ENCODE measurements at regions not wholly inside any gene's neighbourhood (a gene's known extent, or its start where the extent isn't known, plus 50 kb on each side); places are given as distances from the start of the nearest gene placed in this dataset.

DNA sequence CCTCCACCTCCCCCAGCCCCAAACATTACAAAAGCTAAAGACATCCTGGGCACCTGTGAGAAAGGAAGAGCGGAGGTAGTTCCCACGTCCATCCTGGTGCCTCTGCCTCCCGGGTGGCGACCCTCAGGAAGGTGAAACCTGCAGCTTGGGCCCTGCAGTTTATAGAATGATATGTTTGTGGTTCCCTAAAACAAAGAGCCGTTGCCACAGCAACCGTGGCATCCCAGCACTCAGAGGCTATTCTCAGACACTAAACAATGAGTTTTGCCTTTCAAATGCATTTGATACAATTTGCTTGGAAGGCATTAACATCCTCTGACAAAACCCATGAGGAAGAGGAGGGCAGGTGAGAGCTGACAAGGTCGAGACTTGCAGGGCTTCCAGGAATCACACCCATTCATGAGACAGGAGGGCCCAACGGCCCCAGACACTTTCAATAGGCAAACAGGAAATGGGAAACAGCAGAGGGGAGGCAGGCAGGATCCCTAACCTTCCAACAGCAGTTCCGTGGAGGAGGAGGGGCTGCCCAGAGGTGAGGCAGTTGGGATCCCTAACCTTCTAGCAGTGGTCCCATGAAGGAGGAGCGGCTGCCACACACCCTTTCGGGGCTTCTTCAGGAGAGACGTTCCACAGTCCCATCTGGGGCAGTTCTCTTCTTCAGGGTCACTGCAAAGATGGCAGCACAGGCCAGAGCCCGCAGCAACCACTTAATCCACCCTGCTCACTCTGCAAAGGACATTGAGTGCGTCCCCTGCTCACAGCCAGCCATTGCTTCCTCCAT is 379.2 kb downstream of the SHANK2 start:
- Histone ChIP-seq H3K9me2 (no peaks in the 10 kb centered on the region), H3K9me3 (no peaks in the 10 kb centered on the region), H3K79me2 (ENCODE audit: insufficient read depth) (no peaks in the 10 kb centered on the region), H3K4me2 (no peak overlapping the region), H3K27me3 (ENCODE audit: insufficient read depth) (no peaks in the 10 kb centered on the region), H3F3A (replicated peaks; ENCODE audit: insufficient read depth) (no peaks in the 10 kb centered on the region), H4K20me1 (ENCODE audit: insufficient read depth) (no peaks in the 10 kb centered on the region), H3K36me3 (replicated peaks in 1 of 2; ENCODE audit: control insufficient read depth in 1 of 2, insufficient read depth in 2 of 2, low read length in 1 of 2) (no peaks in the 10 kb centered on the region), H3K27ac (ENCODE audit: low read depth in 2 of 2, low read length in 1 of 2) (no peak overlapping the region), H2AFZ (ENCODE audit: low read depth) (no peak overlapping the region), H3K4me1 (ENCODE audit: control insufficient read depth in 1 of 2, insufficient read depth in 2 of 2, low read depth in 1 of 2, low read length in 1 of 2) (no peaks in the 10 kb centered on the region; a peak in 1 of 4 replicates), H3K4me3 (ENCODE audit: low read depth in 2 of 2, low read length in 1 of 2) (no peak overlapping the region), H3K9ac (no peak overlapping the region)
- 28% methylated on average over 14 of the region's 14 CpGs for WGBS (ENCODE audit: low lambda C conversion rate)
- ChIA-PET POLR2A (no interaction called here), CTCF (no interaction called here)
- DNase-seq = no peak
- TF ChIP-seq POLR2AphosphoS5 (IDR thresholded peaks at IDR 0.05; ENCODE audit: low read depth, low read length) (no peak), GATA2 (CRISPR knock-in tag; IDR thresholded peaks at IDR 0.05) (no peak), TEAD4 (IDR thresholded peaks at IDR 0.05; ENCODE audit: borderline replicate concordance, insufficient read depth) (no peak)

DNA sequence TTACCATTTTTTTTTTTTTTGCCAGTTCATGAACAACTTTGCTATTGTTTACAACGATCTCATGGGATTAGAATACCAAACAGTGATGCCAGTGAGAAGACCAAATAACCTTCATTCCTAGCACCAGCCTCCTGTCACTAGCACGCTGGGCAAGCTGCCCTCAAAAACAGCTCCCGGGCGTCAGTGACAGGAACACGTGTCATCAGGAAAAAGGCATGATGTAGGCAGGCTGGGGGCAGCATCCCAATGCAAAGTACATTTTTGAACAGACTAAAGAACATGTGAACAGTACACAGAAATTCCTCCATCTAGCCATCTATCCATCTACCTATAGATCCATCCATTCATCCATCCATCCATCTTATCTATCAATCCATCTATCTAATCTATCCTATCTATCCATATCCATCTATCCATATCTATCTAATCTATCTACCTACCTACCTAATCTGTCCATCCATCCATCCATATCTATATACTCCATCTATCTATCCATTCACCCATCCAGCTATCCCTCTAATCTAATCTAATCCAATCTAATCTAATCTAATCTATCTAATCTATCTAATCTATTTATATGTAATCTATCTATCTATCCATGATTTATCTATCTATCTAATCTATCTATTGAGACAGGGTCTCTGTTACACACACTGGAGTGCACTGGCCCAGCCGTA is 378.5 kb downstream of the SHANK2 start:
- no peak overlapping the region for H2AFZ ChIP-seq (ENCODE audit: low read depth)
- no peak overlapping the region for H3K27ac ChIP-seq (ENCODE audit: low read depth in 2 of 2, low read length in 1 of 2)
- no peaks in the 10 kb centered on the region for H4K20me1 ChIP-seq (ENCODE audit: insufficient read depth)
- ChIA-PET POLR2A (no interaction called here), CTCF (no interaction called here)
- no peaks in the 10 kb centered on the region for H3K27me3 ChIP-seq (ENCODE audit: insufficient read depth)
- H3K79me2 ChIP-seq (ENCODE audit: insufficient read depth) = no peaks in the 10 kb centered on the region
- no peaks in the 10 kb centered on the region for H3K9me2 ChIP-seq
- no peak overlapping the region for H3K4me3 ChIP-seq (ENCODE audit: low read depth in 2 of 2, low read length in 1 of 2)
- no peaks in the 10 kb centered on the region for H3K36me3 ChIP-seq (replicated peaks in 1 of 2; ENCODE audit: control insufficient read depth in 1 of 2, insufficient read depth in 2 of 2, low read length in 1 of 2)
- whole genome bisulfite sequencing (ENCODE audit: low lambda C conversion rate) = 37% methylated on average over 6 of the region's 6 CpGs
- TF ChIP-seq SIN3A (IDR thresholded peaks at IDR 0.05; ENCODE audit: borderline replicate concordance, low read depth, low read length) (no peak), YY1 (IDR thresholded peaks at IDR 0.05; ENCODE audit: low read depth) (no peak)
- H3K4me1 ChIP-seq (ENCODE audit: control insufficient read depth in 1 of 2, insufficient read depth in 2 of 2, low read depth in 1 of 2, low read length in 1 of 2) = no peaks in the 10 kb centered on the region; a peak in 1 of 4 replicates
- no peak overlapping the region for H3K4me2 ChIP-seq
- H3K9me3 ChIP-seq = no peaks in the 10 kb centered on the region
- H3F3A ChIP-seq (replicated peaks; ENCODE audit: insufficient read depth) = no peaks in the 10 kb centered on the region
- DNase-seq = no peak
- no peak overlapping the region for H3K9ac ChIP-seq

DNA sequence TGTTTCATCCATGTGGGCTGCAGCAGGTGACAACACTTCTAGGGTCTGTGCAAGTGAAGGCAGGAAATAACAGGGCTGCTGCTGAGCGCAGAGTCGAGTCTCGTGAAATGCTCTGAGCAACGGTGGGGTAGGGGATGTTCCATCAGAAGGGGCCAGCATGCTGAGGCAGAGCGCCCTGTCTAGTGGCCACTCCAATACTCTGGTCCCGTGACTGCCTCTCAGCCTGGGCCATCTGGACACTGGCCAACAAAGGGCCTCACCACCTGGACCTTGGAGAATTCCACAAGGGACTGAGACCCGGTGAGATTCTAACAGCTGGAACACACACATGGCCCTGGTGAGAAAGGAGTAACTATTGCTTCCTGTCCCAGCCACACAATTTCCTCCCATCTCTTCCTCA is 375.7 kb downstream of the SHANK2 start:
- Histone ChIP-seq H3K36me3 (replicated peaks in 1 of 2; ENCODE audit: control insufficient read depth in 1 of 2, insufficient read depth in 2 of 2, low read length in 1 of 2) (no peaks in the 10 kb centered on the region), H3K4me1 (ENCODE audit: control insufficient read depth in 1 of 2, insufficient read depth in 2 of 2, low read depth in 1 of 2, low read length in 1 of 2) (no peaks in the 10 kb centered on the region; a peak in 1 of 4 replicates), H3K9me2 (no peaks in the 10 kb centered on the region), H3K27me3 (ENCODE audit: insufficient read depth) (no peaks in the 10 kb centered on the region), H2AFZ (ENCODE audit: low read depth) (no peak overlapping the region), H4K20me1 (ENCODE audit: insufficient read depth) (no peaks in the 10 kb centered on the region), H3K79me2 (ENCODE audit: insufficient read depth) (no peaks in the 10 kb centered on the region), H3F3A (replicated peaks; ENCODE audit: insufficient read depth) (no peaks in the 10 kb centered on the region), H3K27ac (ENCODE audit: low read depth in 2 of 2, low read length in 1 of 2) (no peak overlapping the region), H3K9ac (no peak overlapping the region), H3K4me3 (ENCODE audit: low read depth in 2 of 2, low read length in 1 of 2) (no peak overlapping the region), H3K4me2 (no peak overlapping the region), H3K9me3 (no peaks in the 10 kb centered on the region)
- TF ChIP-seq NFIC (IDR thresholded peaks at IDR 0.05; ENCODE audit: borderline replicate concordance) (no peak), SMC3 (IDR thresholded peaks at IDR 0.05; ENCODE audit: low read depth, low read length) (no peak), MXI1 (IDR thresholded peaks at IDR 0.05; ENCODE audit: low read depth, low read length) (no peak), TAF1 (IDR thresholded peaks at IDR 0.05; ENCODE audit: borderline replicate concordance, low read depth, low read length) (no peak), EZH2phosphoT487 (IDR thresholded peaks at IDR 0.05; ENCODE audit: borderline replicate concordance, low read depth) (no peak)
- TF ChIP-seq, protein P1, sequence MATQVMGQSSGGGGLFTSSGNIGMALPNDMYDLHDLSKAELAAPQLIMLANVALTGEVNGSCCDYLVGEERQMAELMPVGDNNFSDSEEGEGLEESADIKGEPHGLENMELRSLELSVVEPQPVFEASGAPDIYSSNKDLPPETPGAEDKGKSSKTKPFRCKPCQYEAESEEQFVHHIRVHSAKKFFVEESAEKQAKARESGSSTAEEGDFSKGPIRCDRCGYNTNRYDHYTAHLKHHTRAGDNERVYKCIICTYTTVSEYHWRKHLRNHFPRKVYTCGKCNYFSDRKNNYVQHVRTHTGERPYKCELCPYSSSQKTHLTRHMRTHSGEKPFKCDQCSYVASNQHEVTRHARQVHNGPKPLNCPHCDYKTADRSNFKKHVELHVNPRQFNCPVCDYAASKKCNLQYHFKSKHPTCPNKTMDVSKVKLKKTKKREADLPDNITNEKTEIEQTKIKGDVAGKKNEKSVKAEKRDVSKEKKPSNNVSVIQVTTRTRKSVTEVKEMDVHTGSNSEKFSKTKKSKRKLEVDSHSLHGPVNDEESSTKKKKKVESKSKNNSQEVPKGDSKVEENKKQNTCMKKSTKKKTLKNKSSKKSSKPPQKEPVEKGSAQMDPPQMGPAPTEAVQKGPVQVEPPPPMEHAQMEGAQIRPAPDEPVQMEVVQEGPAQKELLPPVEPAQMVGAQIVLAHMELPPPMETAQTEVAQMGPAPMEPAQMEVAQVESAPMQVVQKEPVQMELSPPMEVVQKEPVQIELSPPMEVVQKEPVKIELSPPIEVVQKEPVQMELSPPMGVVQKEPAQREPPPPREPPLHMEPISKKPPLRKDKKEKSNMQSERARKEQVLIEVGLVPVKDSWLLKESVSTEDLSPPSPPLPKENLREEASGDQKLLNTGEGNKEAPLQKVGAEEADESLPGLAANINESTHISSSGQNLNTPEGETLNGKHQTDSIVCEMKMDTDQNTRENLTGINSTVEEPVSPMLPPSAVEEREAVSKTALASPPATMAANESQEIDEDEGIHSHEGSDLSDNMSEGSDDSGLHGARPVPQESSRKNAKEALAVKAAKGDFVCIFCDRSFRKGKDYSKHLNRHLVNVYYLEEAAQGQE (IDR thresholded peaks at IDR 0.05; ENCODE audit: low read depth, low read length) = no peak
- TF ChIP-seq, protein P2, sequence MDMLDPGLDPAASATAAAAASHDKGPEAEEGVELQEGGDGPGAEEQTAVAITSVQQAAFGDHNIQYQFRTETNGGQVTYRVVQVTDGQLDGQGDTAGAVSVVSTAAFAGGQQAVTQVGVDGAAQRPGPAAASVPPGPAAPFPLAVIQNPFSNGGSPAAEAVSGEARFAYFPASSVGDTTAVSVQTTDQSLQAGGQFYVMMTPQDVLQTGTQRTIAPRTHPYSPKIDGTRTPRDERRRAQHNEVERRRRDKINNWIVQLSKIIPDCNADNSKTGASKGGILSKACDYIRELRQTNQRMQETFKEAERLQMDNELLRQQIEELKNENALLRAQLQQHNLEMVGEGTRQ (IDR thresholded peaks at IDR 0.05; ENCODE audit: borderline replicate concordance, low read depth, low read length) = no peak
- TF ChIP-seq, protein P3, sequence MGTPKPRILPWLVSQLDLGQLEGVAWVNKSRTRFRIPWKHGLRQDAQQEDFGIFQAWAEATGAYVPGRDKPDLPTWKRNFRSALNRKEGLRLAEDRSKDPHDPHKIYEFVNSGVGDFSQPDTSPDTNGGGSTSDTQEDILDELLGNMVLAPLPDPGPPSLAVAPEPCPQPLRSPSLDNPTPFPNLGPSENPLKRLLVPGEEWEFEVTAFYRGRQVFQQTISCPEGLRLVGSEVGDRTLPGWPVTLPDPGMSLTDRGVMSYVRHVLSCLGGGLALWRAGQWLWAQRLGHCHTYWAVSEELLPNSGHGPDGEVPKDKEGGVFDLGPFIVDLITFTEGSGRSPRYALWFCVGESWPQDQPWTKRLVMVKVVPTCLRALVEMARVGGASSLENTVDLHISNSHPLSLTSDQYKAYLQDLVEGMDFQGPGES (IDR thresholded peaks at IDR 0.05; ENCODE audit: low read depth, low read length) = no peak
- no peak for DNase-seq
- ChIA-PET CTCF (no interaction called here), POLR2A (no interaction called here)
- 57% methylated on average over 4 of the region's 7 CpGs for WGBS (ENCODE audit: low lambda C conversion rate)

All from SK-N-SH (cell line).